GM21825 (cell line): ENCODE measurements at regions not wholly inside any gene's neighbourhood (a gene's known extent, or its start where the extent isn't known, plus 50 kb on each side); places are given as distances from the start of the nearest gene placed in this dataset.

ENCODE experiments used
- ATAC-seq: cut with Tn5 transposase; IDR thresholded peaks from one replicate; pipeline ENCODE4 v1.9.1; 2021; ENCODE audit warnings: mild to moderate bottlenecking, moderate library complexity; ENCODE audit not compliant: unreplicated experiment

- no peak for ATAC-seq
Observed at GRCh38 chr10:112092519-112092918, 91.0 kb downstream of the GPAM start.

GRCh38 chr10:112094984-112095383 lies 88.6 kb downstream of the GPAM start:
- ATAC-seq: no peak

DNA sequence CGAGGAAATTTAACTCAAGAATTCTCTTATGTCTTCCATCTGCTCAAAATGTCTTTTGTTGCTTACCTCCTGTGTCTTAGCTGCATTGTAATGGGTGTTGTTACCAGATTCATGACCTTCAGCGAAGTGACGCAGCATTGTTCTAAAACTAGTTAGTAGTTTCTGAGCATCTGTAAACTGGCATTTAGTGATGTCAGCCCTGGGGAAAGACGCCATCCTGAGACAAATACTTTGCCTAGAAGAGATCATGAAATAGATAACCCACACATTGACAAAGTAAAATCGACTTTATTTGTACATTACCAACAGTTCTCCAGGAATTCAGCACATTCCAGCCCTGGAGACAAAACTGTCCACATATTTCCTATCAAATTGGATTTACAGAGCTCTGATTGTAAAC lies 87.8 kb downstream of the GPAM start:
- no peak for ATAC-seq

- no peak for ATAC-seq
Observed at GRCh38 chr10:112098682-112099081, 84.9 kb downstream of the GPAM start.
